Tibial artery (tissue), 4 donors: ENCODE measurements at regions not wholly inside any gene's neighbourhood (a gene's known extent, or its start where the extent isn't known, plus 50 kb on each side); places are given as distances from the start of the nearest gene placed in this dataset.

ENCODE experiments used
- DNase-seq, 2 donors: peaks; one replicate each; pipeline ENCODE4 v3.0.0-alpha.2; 2019
- H3K27ac ChIP-seq, 2 donors: fragments of 200-600 bp; sonication (generic) in 1 of 2; 1 replicate in 1 of 2; 2 replicates in 1 of 2; pipeline ENCODE4 v1.5.1; 2018 to 2019; ENCODE audit warnings: mild to moderate bottlenecking in 1 of 2
- H3K27me3 ChIP-seq, 2 donors: fragments of 200-600 bp; sonication (generic) in 1 of 2; one replicate each; pipeline versions ENCODE4 v1.5.1 to v1.6.0; 2016 to 2019
- H3K36me3 ChIP-seq, 3 donors: fragments of 200-600 bp; sonication (generic) in 2 of 3; one replicate each; pipeline ENCODE4 v1.5.1; 2016 to 2019; ENCODE audit warnings: mild to moderate bottlenecking in 2 of 3
- H3K4me1 ChIP-seq, 4 donors: fragments of 200-600 bp; sonication (generic) in 2 of 4; 1 replicate in 3 of 4; 2 replicates in 1 of 4; pipeline ENCODE4 v1.5.1; 2016 to 2019
- H3K4me3 ChIP-seq, 2 donors: fragments of 200-600 bp; sonication (generic) in 1 of 2; 1 replicate in 1 of 2; 2 replicates in 1 of 2; pipeline ENCODE4 v1.5.1; 2018 to 2019; ENCODE audit warnings: mild to moderate bottlenecking in 2 of 2
- H3K9me3 ChIP-seq, 3 donors: fragments of 200-600 bp; sonication (generic) in 1 of 3; one replicate each; pipeline ENCODE4 v1.5.1; 2016 to 2019
- intact Hi-C: fragments of 100-400 bp; cut with DNase I; formaldehyde crosslinking; loops from one replicate; pipeline ENCODE4 v1.15.0; 2023; ENCODE audit warnings: low total_unique reads
- TF ChIP-seq, protein P1 (sequence below), 2 experiments: fragments of 200-600 bp in 1 of 2; fragments of 450-650 bp in 1 of 2; IDR thresholded peaks; one replicate each; pipeline ENCODE4 v1.5.1; 2017 to 2019; ENCODE audit warnings: antibody characterized with exemption in 2 of 2, mild to moderate bottlenecking in 1 of 2, moderate library complexity in 1 of 2

GRCh38 chr17:69954241-69954925 lies 120.6 kb upstream of the KCNJ16 start:
- H3K27me3 ChIP-seq: no peaks in the 10 kb centered on the region
- intact Hi-C loops: no loop called here
- no peak overlapping the region for H3K4me3 ChIP-seq
- no peaks in the 10 kb centered on the region for H3K36me3 ChIP-seq
- H3K4me1 ChIP-seq: no peaks in the 10 kb centered on the region
- TF ChIP-seq, protein P1, sequence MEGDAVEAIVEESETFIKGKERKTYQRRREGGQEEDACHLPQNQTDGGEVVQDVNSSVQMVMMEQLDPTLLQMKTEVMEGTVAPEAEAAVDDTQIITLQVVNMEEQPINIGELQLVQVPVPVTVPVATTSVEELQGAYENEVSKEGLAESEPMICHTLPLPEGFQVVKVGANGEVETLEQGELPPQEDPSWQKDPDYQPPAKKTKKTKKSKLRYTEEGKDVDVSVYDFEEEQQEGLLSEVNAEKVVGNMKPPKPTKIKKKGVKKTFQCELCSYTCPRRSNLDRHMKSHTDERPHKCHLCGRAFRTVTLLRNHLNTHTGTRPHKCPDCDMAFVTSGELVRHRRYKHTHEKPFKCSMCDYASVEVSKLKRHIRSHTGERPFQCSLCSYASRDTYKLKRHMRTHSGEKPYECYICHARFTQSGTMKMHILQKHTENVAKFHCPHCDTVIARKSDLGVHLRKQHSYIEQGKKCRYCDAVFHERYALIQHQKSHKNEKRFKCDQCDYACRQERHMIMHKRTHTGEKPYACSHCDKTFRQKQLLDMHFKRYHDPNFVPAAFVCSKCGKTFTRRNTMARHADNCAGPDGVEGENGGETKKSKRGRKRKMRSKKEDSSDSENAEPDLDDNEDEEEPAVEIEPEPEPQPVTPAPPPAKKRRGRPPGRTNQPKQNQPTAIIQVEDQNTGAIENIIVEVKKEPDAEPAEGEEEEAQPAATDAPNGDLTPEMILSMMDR (IDR thresholded peaks at IDR 0.05): no peak
- no peaks in the 10 kb centered on the region for H3K9me3 ChIP-seq
- DNase-seq: no peak
- no peak overlapping the region for H3K27ac ChIP-seq

DNA sequence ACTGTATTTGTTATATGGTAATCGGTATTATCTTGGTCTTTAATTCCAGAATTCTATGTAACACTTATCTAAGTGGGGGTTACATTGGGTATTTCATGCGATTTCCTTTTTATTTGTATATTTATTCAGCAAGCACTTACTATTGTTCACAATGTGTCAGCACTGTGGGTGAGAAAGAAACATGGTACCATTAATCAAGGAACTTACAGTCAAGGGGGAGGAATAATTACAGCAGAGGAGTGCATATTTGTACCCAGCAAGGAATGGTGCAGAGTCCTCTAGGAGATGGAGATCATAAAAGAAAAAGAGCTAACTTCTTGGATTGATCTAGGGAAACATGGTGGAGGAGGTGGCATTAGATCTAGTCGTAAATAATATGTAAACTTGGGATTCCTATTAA lies 117.0 kb upstream of the KCNJ16 start:
- Histone ChIP-seq H3K27me3 (no peaks in the 10 kb centered on the region), H3K9me3 (no peaks in the 10 kb centered on the region), H3K27ac (no peak overlapping the region), H3K4me1 (peaks cover 0 to 4% (median 0%) of the 10 kb centered on the region in 4 donors), H3K36me3 (no peaks in the 10 kb centered on the region), H3K4me3 (no peak overlapping the region)
- no peak for DNase-seq
- TF ChIP-seq, protein P1 (IDR thresholded peaks at IDR 0.05): no peak
- intact Hi-C loops: no loop called here

DNA sequence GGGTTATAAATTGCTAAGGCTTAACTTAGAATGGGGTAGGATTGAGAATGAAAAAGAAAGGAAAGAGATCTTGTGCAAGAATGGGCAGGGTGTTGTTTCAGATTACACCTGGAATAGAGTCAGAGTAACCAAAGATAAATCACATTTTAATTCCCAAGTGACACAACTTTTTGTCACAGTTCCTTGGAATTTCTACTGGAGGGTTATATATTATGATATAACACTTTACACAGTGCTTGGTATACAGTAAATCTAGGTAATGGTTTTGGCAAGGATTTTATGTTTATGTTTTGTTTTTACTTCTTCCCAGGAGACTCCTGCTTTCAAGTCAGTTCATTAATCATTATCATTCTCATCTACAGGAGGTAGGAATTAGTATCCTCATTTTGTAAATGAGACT lies 115.7 kb upstream of the KCNJ16 start:
- peaks cover 0 to 4% (median 0%) of the 10 kb centered on the region in 4 donors for H3K4me1 ChIP-seq
- TF ChIP-seq, protein P1 (IDR thresholded peaks at IDR 0.05): no peak
- H3K9me3 ChIP-seq: no peaks in the 10 kb centered on the region
- no peak for DNase-seq
- intact Hi-C loops: no loop called here
- H3K36me3 ChIP-seq: no peaks in the 10 kb centered on the region
- H3K27ac ChIP-seq: no peak overlapping the region
- no peaks in the 10 kb centered on the region for H3K27me3 ChIP-seq
- no peak overlapping the region for H3K4me3 ChIP-seq

GRCh38 chr17:69960755-69961154 lies 114.3 kb upstream of the KCNJ16 start:
- no peaks in the 10 kb centered on the region for H3K36me3 ChIP-seq
- no peaks in the 10 kb centered on the region for H3K27me3 ChIP-seq
- peak in 1 of 2 donors; percentile 21 for DNase-seq
- no peak overlapping the region for H3K27ac ChIP-seq
- no peak overlapping the region for H3K4me3 ChIP-seq
- TF ChIP-seq, protein P1 (IDR thresholded peaks at IDR 0.05): no peak
- H3K4me1 ChIP-seq: peaks cover 0 to 4% (median 0%) of the 10 kb centered on the region in 4 donors
- intact Hi-C loops: no loop called here
- no peaks in the 10 kb centered on the region for H3K9me3 ChIP-seq

GRCh38 chr17:69961501-69962145 lies 113.4 kb upstream of the KCNJ16 start:
- no peak for DNase-seq
- Histone ChIP-seq H3K36me3 (no peaks in the 10 kb centered on the region), H3K4me3 (no peak overlapping the region), H3K27ac (no peak overlapping the region), H3K27me3 (no peaks in the 10 kb centered on the region), H3K4me1 (peaks cover 0 to 4% (median 0%) of the 10 kb centered on the region in 4 donors), H3K9me3 (no peaks in the 10 kb centered on the region)
- intact Hi-C loops: no loop called here
- TF ChIP-seq, protein P1 (IDR thresholded peaks at IDR 0.05): no peak
